T-helper 17 cell (primary cell): ENCODE measurements at regions not wholly inside any gene's neighbourhood (a gene's known extent, or its start where the extent isn't known, plus 50 kb on each side); places are given as distances from the start of the nearest gene placed in this dataset.

ENCODE experiments used
- ATAC-seq: fragments of 150-1000 bp; cut with Tn5 transposase; 2 replicates; pipeline ENCODE4 v1.10.0; 2021; ENCODE audit warnings: mild to moderate bottlenecking, moderate library complexity
- DNase-seq, 3 donors: peaks; one replicate each; pipeline versions ENCODE4 v3.0.0 to v3.0.0-alpha.2; 2020 to 2021
- H3K9me3 ChIP-seq: one replicate; pipeline ENCODE4 v1.7.0; 2013; ENCODE audit warnings: low read length, mild to moderate bottlenecking; ENCODE audit not compliant: control insufficient read depth, poor library complexity, severe bottlenecking
- H3K27ac Mint-ChIP-seq: one replicate; pipeline ENCODE4 v1.8.0; 2022; ENCODE audit warnings: mild to moderate bottlenecking, moderate library complexity, mixed read lengths
- H3K27me3 Mint-ChIP-seq: one replicate; pipeline ENCODE4 v1.8.0; 2022; ENCODE audit warnings: mixed read lengths
- H3K36me3 Mint-ChIP-seq: one replicate; pipeline ENCODE4 v1.8.0; 2022; ENCODE audit warnings: low read depth, mixed read lengths
- H3K4me1 Mint-ChIP-seq: one replicate; pipeline ENCODE4 v1.8.0; 2022; ENCODE audit warnings: mild to moderate bottlenecking, mixed read lengths
- H3K4me3 Mint-ChIP-seq: one replicate; pipeline ENCODE4 v1.8.0; 2022; ENCODE audit warnings: mild to moderate bottlenecking, moderate library complexity, mixed read lengths

DNA sequence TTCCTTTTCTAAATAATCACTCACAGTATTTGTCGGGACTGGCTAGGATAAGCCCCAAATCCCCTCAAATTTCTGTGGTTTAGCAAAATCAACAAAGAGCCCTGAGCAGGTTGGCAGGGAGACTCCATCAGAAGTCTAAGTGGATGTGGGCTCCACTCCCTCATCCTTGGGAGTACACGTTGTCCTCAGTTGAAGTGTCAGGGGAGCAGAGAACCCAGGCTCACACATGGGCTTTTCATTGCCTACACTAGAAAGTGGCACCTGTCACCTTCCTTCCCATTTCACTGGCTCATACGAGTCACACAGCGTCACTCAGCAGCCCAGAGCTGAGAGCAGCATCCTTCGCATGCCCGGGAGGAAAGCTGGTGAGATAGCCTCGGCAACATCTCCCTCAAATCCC is 421.3 kb upstream of the FZD8 start:
- no peak overlapping the region for H3K27ac Mint-ChIP-seq
- no peaks in the 10 kb centered on the region for H3K9me3 ChIP-seq
- DNase-seq (no peak), ATAC-seq (no peak)
- H3K4me1 Mint-ChIP-seq = no peaks in the 10 kb centered on the region
- H3K27me3 Mint-ChIP-seq = no peaks in the 10 kb centered on the region
- H3K4me3 Mint-ChIP-seq = no peak overlapping the region
- no peaks in the 10 kb centered on the region for H3K36me3 Mint-ChIP-seq

DNA sequence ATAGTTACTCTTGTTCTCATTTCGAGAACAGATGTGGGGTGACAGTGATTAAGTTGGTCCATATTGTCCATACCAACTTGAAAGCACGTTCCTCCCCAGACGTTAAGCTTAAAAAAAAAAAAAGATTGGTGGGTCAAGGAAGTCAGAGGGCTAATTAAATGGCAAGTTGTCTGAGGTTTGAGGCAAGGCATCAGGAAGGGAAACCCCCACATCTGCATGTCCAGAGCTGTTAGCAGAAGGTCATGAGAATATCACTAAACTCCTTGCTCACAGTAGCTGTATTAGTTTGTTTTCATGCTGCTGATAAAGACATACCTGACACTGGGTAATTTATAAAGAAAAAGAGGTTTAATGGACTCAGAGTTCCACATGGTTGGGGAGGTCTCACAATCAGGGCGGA is 415.6 kb upstream of the FZD8 start:
- no peaks in the 10 kb centered on the region for H3K27me3 Mint-ChIP-seq
- H3K4me3 Mint-ChIP-seq = no peak overlapping the region
- ATAC-seq = no peak
- no peak for DNase-seq
- no peak overlapping the region for H3K27ac Mint-ChIP-seq
- no peaks in the 10 kb centered on the region for H3K4me1 Mint-ChIP-seq
- H3K36me3 Mint-ChIP-seq = no peaks in the 10 kb centered on the region
- H3K9me3 ChIP-seq = no peaks in the 10 kb centered on the region

DNA sequence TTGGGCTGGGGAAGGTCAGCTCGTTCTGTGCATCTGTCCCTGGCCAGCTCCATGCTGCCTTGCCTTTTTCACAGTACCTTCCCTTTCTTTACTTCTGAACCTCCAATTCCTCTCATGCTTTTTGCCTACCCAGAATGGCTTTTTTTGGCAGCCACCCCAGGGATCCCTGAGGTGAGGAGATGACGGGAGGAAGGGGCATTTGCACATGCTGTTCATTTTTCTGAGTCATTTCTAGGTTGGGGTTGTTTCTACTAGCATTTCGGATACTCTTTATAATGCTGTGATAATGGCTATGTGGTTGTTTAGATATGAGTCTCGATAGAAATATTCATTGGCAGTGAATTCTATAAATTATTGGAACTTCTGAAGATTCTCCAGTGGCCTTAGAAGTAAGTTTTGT is 415.1 kb upstream of the FZD8 start:
- no peaks in the 10 kb centered on the region for H3K4me1 Mint-ChIP-seq
- H3K9me3 ChIP-seq = no peaks in the 10 kb centered on the region
- H3K36me3 Mint-ChIP-seq = no peaks in the 10 kb centered on the region
- DNase-seq = no peak
- ATAC-seq = no peak
- no peak overlapping the region for H3K27ac Mint-ChIP-seq
- no peaks in the 10 kb centered on the region for H3K27me3 Mint-ChIP-seq
- H3K4me3 Mint-ChIP-seq = no peak overlapping the region

DNA sequence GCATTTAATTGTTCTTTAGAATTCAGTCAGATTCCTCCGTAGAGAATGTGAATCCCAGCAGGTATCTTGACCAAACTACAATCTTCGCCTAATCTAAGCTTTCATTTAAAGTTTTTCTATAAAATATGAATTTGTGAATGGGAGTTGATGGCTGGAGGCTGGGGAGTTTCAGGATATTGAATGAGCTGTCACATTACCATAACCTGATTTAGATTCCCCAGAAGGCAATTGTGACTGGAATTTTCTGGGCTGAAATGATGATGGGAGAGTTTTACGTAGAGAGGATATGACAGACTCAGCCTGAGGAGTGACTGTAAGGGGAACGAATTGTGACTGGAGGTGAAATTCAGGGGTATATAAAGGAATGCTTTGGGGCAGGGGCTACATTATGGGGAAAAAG is 411.7 kb upstream of the FZD8 start:
- no peak overlapping the region for H3K27ac Mint-ChIP-seq
- no peaks in the 10 kb centered on the region for H3K36me3 Mint-ChIP-seq
- no peak overlapping the region for H3K4me3 Mint-ChIP-seq
- DNase-seq (no peak), ATAC-seq (no peak)
- H3K4me1 Mint-ChIP-seq = no peaks in the 10 kb centered on the region
- H3K27me3 Mint-ChIP-seq = no peaks in the 10 kb centered on the region
- no peaks in the 10 kb centered on the region for H3K9me3 ChIP-seq

GRCh38 chr10:36053271-36053670 is 411.2 kb upstream of the FZD8 start:
- H3K9me3 ChIP-seq = no peaks in the 10 kb centered on the region
- H3K4me3 Mint-ChIP-seq = no peak overlapping the region
- H3K27ac Mint-ChIP-seq = no peak overlapping the region
- no peaks in the 10 kb centered on the region for H3K27me3 Mint-ChIP-seq
- H3K4me1 Mint-ChIP-seq = no peaks in the 10 kb centered on the region
- ATAC-seq (no peak), DNase-seq (no peak)
- H3K36me3 Mint-ChIP-seq = no peaks in the 10 kb centered on the region

- H3K36me3 Mint-ChIP-seq = no peaks in the 10 kb centered on the region
- no peak overlapping the region for H3K4me3 Mint-ChIP-seq
- H3K27me3 Mint-ChIP-seq = no peaks in the 10 kb centered on the region
- no peak for DNase-seq
- no peak overlapping the region for H3K27ac Mint-ChIP-seq
- H3K4me1 Mint-ChIP-seq = no peaks in the 10 kb centered on the region
- H3K9me3 ChIP-seq = no peaks in the 10 kb centered on the region
- ATAC-seq = no peak
These were observed 409.4 kb upstream of the FZD8 start for GRCh38 chr10:36051500-36051991.

GRCh38 chr10:36050763-36051499 is 408.8 kb upstream of the FZD8 start:
- H3K4me1 Mint-ChIP-seq = no peaks in the 10 kb centered on the region
- H3K36me3 Mint-ChIP-seq = no peaks in the 10 kb centered on the region
- H3K27me3 Mint-ChIP-seq = no peaks in the 10 kb centered on the region
- DNase-seq = no peak
- H3K4me3 Mint-ChIP-seq = no peak overlapping the region
- no peak for ATAC-seq
- H3K27ac Mint-ChIP-seq = no peak overlapping the region
- no peaks in the 10 kb centered on the region for H3K9me3 ChIP-seq

GRCh38 chr10:36048780-36049179 is 406.7 kb upstream of the FZD8 start:
- no peak for DNase-seq
- no peak for ATAC-seq
- Mint-ChIP-seq H3K4me1 (no peaks in the 10 kb centered on the region), H3K27ac (no peak overlapping the region), H3K36me3 (no peaks in the 10 kb centered on the region), H3K4me3 (no peak overlapping the region), H3K27me3 (no peaks in the 10 kb centered on the region)
- no peaks in the 10 kb centered on the region for H3K9me3 ChIP-seq

DNA sequence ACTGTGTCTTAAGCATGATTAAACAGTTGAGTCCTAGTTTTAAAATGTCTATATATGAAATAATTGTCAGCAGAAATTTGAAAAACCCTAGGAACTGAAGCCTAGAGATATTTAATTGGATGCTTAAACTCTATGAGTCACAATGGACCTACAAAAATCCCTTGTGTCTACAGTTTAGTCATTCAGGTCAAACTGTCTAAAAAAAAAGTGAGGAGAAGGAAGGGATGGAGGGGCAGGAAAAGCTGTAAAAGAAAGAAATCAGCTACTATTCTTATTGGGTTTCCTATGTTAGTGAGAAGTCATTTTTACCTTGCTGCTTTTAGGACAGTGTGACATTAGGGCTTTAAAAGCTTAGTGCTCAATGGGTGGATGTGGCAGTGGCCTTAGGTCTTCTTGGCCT is 406.1 kb upstream of the FZD8 start:
- Mint-ChIP-seq H3K4me3 (no peak overlapping the region), H3K36me3 (no peaks in the 10 kb centered on the region), H3K4me1 (no peaks in the 10 kb centered on the region), H3K27me3 (no peaks in the 10 kb centered on the region), H3K27ac (no peak overlapping the region)
- H3K9me3 ChIP-seq = no peaks in the 10 kb centered on the region
- DNase-seq (no peak), ATAC-seq (no peak)

DNA sequence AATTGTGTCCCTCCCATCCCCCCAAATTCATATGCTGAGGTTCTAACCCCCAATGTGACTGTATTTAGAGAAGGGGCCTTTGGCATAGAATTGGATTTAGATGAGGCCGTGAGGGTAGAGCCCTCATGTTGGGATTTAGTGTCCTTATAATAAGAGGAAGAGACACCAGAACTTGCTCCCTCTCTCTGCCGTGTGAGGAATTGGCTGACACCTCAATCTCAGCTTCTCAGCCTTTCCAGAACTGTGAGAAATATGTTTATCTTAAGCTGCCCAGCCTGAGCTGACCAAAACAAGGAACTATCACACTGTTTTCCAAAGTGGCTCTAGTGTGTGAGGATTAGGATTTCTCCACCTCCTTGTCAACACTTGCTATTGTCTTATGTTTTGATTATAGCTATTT is 400.0 kb upstream of the FZD8 start:
- ATAC-seq = no peak
- H3K9me3 ChIP-seq = no peaks in the 10 kb centered on the region
- H3K27ac Mint-ChIP-seq = no peak overlapping the region
- no peaks in the 10 kb centered on the region for H3K27me3 Mint-ChIP-seq
- DNase-seq = no peak
- no peaks in the 10 kb centered on the region for H3K36me3 Mint-ChIP-seq
- H3K4me3 Mint-ChIP-seq = no peak overlapping the region
- H3K4me1 Mint-ChIP-seq = no peaks in the 10 kb centered on the region

GRCh38 chr10:36038316-36038955 is 396.3 kb upstream of the FZD8 start:
- ATAC-seq = no peak
- DNase-seq = no peak

DNA sequence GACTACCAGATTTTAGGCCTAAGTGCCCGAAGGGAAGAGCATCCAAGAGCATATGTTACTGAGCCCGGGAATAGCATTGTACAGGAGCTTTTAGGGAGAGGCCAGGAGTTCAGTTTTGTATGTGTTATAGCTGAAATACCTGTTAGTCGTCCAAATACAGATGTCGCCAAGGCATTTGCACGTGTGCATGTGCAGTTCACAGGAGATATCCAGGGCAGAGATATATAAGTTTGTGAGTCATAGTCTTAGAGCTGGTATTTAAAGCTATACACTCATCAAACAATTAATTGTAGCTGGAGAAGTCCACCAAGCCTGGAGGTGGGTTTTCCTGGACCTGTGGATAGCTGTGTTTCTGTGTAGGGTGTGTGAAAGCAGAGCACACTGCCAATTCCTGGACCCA is 394.0 kb upstream of the FZD8 start:
- Mint-ChIP-seq H3K4me3 (no peak overlapping the region), H3K36me3 (peaks cover 3% of the 10 kb centered on the region), H3K27me3 (no peaks in the 10 kb centered on the region), H3K27ac (no peak overlapping the region), H3K4me1 (no peaks in the 10 kb centered on the region)
- no peak for DNase-seq
- no peaks in the 10 kb centered on the region for H3K9me3 ChIP-seq
- ATAC-seq = no peak

More at GRCh38 chr10:36038316-36038955, 396.3 kb upstream of the FZD8 start:
- Mint-ChIP-seq H3K4me1 (no peaks in the 10 kb centered on the region), H3K27me3 (no peaks in the 10 kb centered on the region), H3K27ac (no peak overlapping the region), H3K36me3 (peaks cover 3% of the 10 kb centered on the region), H3K4me3 (no peak overlapping the region)
- no peaks in the 10 kb centered on the region for H3K9me3 ChIP-seq

- Mint-ChIP-seq H3K27me3 (no peaks in the 10 kb centered on the region), H3K4me1 (no peaks in the 10 kb centered on the region), H3K36me3 (peaks cover 3% of the 10 kb centered on the region), H3K4me3 (no peak overlapping the region), H3K27ac (no peak overlapping the region)
- no peaks in the 10 kb centered on the region for H3K9me3 ChIP-seq
- ATAC-seq (no peak), DNase-seq (no peak)
These were observed 391.7 kb upstream of the FZD8 start for GRCh38 chr10:36033808-36034207.

DNA sequence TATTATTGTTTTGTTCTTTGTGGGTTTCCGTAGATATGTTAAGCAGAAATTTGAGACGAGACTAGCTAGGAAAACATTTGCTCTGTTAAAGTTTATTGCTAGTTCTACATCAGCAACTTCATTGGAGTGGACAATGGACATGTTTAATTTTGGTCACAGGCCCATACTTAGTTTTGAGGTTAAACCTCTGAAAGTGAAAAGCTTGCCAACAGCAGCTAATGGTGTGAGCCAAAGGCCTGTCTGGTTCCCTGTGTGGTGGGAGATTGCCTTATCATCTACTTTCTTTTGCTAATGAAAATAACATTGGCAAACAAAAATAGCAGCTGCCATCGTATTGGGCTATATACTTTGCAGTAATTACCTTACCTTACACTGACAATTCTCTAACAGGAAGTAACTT is 388.4 kb upstream of the FZD8 start:
- Mint-ChIP-seq H3K27me3 (no peaks in the 10 kb centered on the region), H3K36me3 (no peaks in the 10 kb centered on the region), H3K27ac (no peak overlapping the region), H3K4me1 (no peaks in the 10 kb centered on the region), H3K4me3 (no peak overlapping the region)
- no peak for DNase-seq
- ATAC-seq = no peak
- H3K9me3 ChIP-seq = no peaks in the 10 kb centered on the region
